HCT116 (cell line): ENCODE measurements at regions not wholly inside any gene's neighbourhood (a gene's known extent, or its start where the extent isn't known, plus 50 kb on each side); places are given as distances from the start of the nearest gene placed in this dataset.

ENCODE experiments used
- ATAC-seq: fragments of 200-7000 bp; cut with Tn5 transposase; 2 replicates; pipeline ENCODE4 v1.9.1; 2020; ENCODE audit warnings: mild to moderate bottlenecking, moderate library complexity
- BruUV-seq: library from RNA; stranded (reverse); fragments of 400-500 nt; replicated peaks from 2 replicates; lab custom pipeline; 2021; lab: Mats Ljungman, UMichigan
- CTCF ChIA-PET: fragments of 300-600 bp; sonication (Branson Sonifier 250); formaldehyde crosslinking; loops from one replicate; lab custom pipeline; 2021; ENCODE audit warnings: antibody characterized with exemption; lab: Charles Lee
- POLR2A ChIA-PET: fragments of 300-600, 350-600 bp; sonication (Branson Sonifier 250); formaldehyde crosslinking; loops from one replicate; lab custom pipeline; 2021; ENCODE audit warnings: antibody characterized with exemption; lab: Charles Lee
- RAD21 ChIA-PET, 2 experiments: fragments of 300-600 bp; sonication (Branson Sonifier 250); formaldehyde crosslinking; loops; one replicate each; lab custom pipeline; 2023; ENCODE audit warnings: low total read pairs in 2 of 2; ENCODE audit not compliant: uncharacterized antibody in 2 of 2, unreplicated experiment in 2 of 2, low non-redundant PET in 1 of 2; lab: Charles Lee
- DNase-seq: peaks from one replicate; pipeline ENCODE4 v3.0.0-alpha.2; 2010; ENCODE audit warnings: low read depth, low spot score
- H2AFZ ChIP-seq: fragments of 200-600 bp; shearing (Covaris generic), sonication (generic); 2 replicates; pipeline ENCODE4 v1.6.1; 2017; ENCODE audit warnings: low read depth, mixed run types, mixed read lengths, antibody characterized with exemption, low read length; ENCODE audit not compliant: poor library complexity, severe bottlenecking
- H3K27ac ChIP-seq: 2 replicates; pipeline ENCODE4 v1.5.1; 2012; ENCODE audit warnings: low read depth, low read length
- H3K27me3 ChIP-seq: fragments of 200-600 bp; sonication (generic); 2 replicates; pipeline ENCODE4 v1.6.1; 2016; ENCODE audit warnings: mixed run types, low read length, mixed read lengths; ENCODE audit not compliant: insufficient read depth
- H3K36me3 ChIP-seq, 2 experiments: fragments of 200-500 bp in 1 of 2; fragments of 200-600 bp in 1 of 2; sonication (Bioruptor generic) in 1 of 2; sonication (generic) in 1 of 2; 2 replicates each; pipeline versions ENCODE4 v1.5.1 to v1.6.1; 2014 to 2016; ENCODE audit warnings: low read length in 2 of 2, inconsistent platforms in 1 of 2, mixed read lengths in 1 of 2, mixed run types in 1 of 2; ENCODE audit not compliant: insufficient read depth in 2 of 2, control insufficient read depth in 1 of 2
- H3K4me1 ChIP-seq, 2 experiments: fragments of 200-600 bp in 1 of 2; sonication (generic) in 1 of 2; 2 replicates each; pipeline versions ENCODE4 v1.5.1 to v1.6.1; 2012 to 2017; ENCODE audit warnings: low read length in 2 of 2, inconsistent platforms in 1 of 2, mild to moderate bottlenecking in 1 of 2, mixed read lengths in 1 of 2, mixed run types in 1 of 2, moderate library complexity in 1 of 2; ENCODE audit not compliant: insufficient read depth in 2 of 2, control insufficient read depth in 1 of 2
- H3K4me2 ChIP-seq: fragments of 200-600 bp; sonication (generic); 2 replicates; pipeline ENCODE4 v1.6.1; 2017; ENCODE audit warnings: mixed run types, low read length, mixed read lengths
- H3K4me3 ChIP-seq, 2 experiments: fragments of 200-600 bp in 1 of 2; sonication (generic) in 1 of 2; replicated peaks in 1 of 2; 2 replicates each; pipeline ENCODE4 v1.5.1; 2011 to 2016; ENCODE audit warnings: low read length in 2 of 2, control low read depth in 1 of 2, low read depth in 1 of 2, mild to moderate bottlenecking in 1 of 2, mixed read lengths in 1 of 2, mixed run types in 1 of 2
- H3K79me2 ChIP-seq: fragments of 200-600 bp; sonication (generic); 2 replicates; pipeline ENCODE4 v1.6.1; 2017; ENCODE audit warnings: mild to moderate bottlenecking, mixed run types, low read length, moderate library complexity, mixed read lengths; ENCODE audit not compliant: insufficient read depth
- H3K9ac ChIP-seq: fragments of 200-600 bp; sonication (generic); 2 replicates; pipeline ENCODE4 v1.6.1; 2016; ENCODE audit warnings: low read length, mixed read lengths
- H3K9me2 ChIP-seq: fragments of 200-600 bp; sonication (generic), shearing (Covaris generic); 2 replicates; pipeline ENCODE4 v1.6.1; 2017; ENCODE audit warnings: mixed run types, mild to moderate bottlenecking, moderate library complexity; ENCODE audit not compliant: insufficient read depth
- H3K9me3 ChIP-seq, 2 experiments: fragments of 200-500 bp in 1 of 2; fragments of 200-600 bp in 1 of 2; sonication (Bioruptor generic) in 1 of 2; sonication (generic) in 1 of 2; 2 replicates each; pipeline ENCODE4 v1.6.1; 2014 to 2017; ENCODE audit warnings: low read length in 2 of 2, mixed read lengths in 2 of 2, inconsistent platforms in 1 of 2, low read depth in 1 of 2, mild to moderate bottlenecking in 1 of 2, mixed run types in 1 of 2, moderate library complexity in 1 of 2; ENCODE audit not compliant: control insufficient read depth in 1 of 2, insufficient read depth in 1 of 2
- H4K20me1 ChIP-seq: fragments of 200-600 bp; sonication (generic), shearing (Covaris generic); 2 replicates; pipeline ENCODE4 v1.6.1; 2017; ENCODE audit warnings: mixed run types, mild to moderate bottlenecking, moderate library complexity; ENCODE audit not compliant: insufficient read depth
- CBX3 ChIP-seq: IDR thresholded peaks from 2 replicates; pipeline ENCODE4 v1.6.1; 2012; ENCODE audit warnings: low read depth
- CEBPB ChIP-seq: IDR thresholded peaks from 2 replicates; pipeline ENCODE4 v1.6.1; 2012; ENCODE audit warnings: low read depth
- CTCF ChIP-seq, 3 experiments: fragments of 200-600 bp in 1 of 3; sonication (generic) in 1 of 3; IDR thresholded peaks in 2 of 3; conservative IDR thresholded peaks in 1 of 3; 2 replicates each; pipeline ENCODE4 v1.5.1; 2012 to 2017; ENCODE audit warnings: low read depth in 2 of 3, low read length in 2 of 3, antibody characterized with exemption in 1 of 3, borderline replicate concordance in 1 of 3, control low read depth in 1 of 3, mild to moderate bottlenecking in 1 of 3, mixed read lengths in 1 of 3, mixed run types in 1 of 3, moderate library complexity in 1 of 3; ENCODE audit not compliant: insufficient read depth in 1 of 3
- EGR1 ChIP-seq: IDR thresholded peaks from 2 replicates; pipeline ENCODE4 v1.6.1; 2012; ENCODE audit warnings: low read depth
- ELF1 ChIP-seq: IDR thresholded peaks from 2 replicates; pipeline ENCODE4 v1.6.1; 2012; ENCODE audit warnings: low read depth, borderline replicate concordance
- JUND ChIP-seq: IDR thresholded peaks from 2 replicates; pipeline ENCODE4 v1.6.1; 2012
- POLR2A ChIP-seq: IDR thresholded peaks from 2 replicates; pipeline ENCODE4 v1.7.0; 2011; ENCODE audit warnings: borderline replicate concordance; ENCODE audit not compliant: insufficient read depth, insufficient read length; ENCODE audit errors: extremely low read depth
- POLR2AphosphoS5 ChIP-seq: IDR thresholded peaks from 2 replicates; pipeline ENCODE4 v1.6.1; 2011; ENCODE audit warnings: mild to moderate bottlenecking, low read depth, low read length, moderate library complexity
- RAD21 ChIP-seq: IDR thresholded peaks from 2 replicates; pipeline ENCODE4 v1.6.1; 2012; ENCODE audit warnings: low read depth, mild to moderate bottlenecking
- SIN3A ChIP-seq: IDR thresholded peaks from 2 replicates; pipeline ENCODE4 v1.6.1; 2012; ENCODE audit warnings: low read depth
- SP1 ChIP-seq: IDR thresholded peaks from 2 replicates; pipeline ENCODE4 v1.6.1; 2012; ENCODE audit warnings: low read depth
- ZNF274 ChIP-seq: fragments of 200-500 bp; sonication (Bioruptor generic); IDR thresholded peaks from 2 replicates; pipeline ENCODE4 v1.6.1; 2014; ENCODE audit warnings: mild to moderate bottlenecking, low read depth, low read length, inconsistent platforms
- intact Hi-C: fragments of 100-400 bp; cut with micrococcal nuclease; formaldehyde crosslinking; loops from 2 replicates; pipeline ENCODE4 v1.10.0; 2022

- TF ChIP-seq RAD21 = no peak
These were observed 257.0 kb upstream of the USP24 start (continued) for GRCh38 chr1:55472115-55472514.

- Histone ChIP-seq H3K27ac (no peak overlapping the region), H3K4me1 (peaks cover 11 to 25% of the 10 kb centered on the region in 2 experiments; a peak in 3 of 4 replicates), H3K27me3 (no peaks in the 10 kb centered on the region), H3K79me2 (no peaks in the 10 kb centered on the region), H2AFZ (no peak overlapping the region), H3K36me3 (no peaks in the 10 kb centered on the region), H3K9me2 (no peaks in the 10 kb centered on the region), H4K20me1 (no peaks in the 10 kb centered on the region), H3K9ac (no peak overlapping the region), H3K9me3 (no peaks in the 10 kb centered on the region), H3K4me2 (no peak overlapping the region), H3K4me3 (no peak overlapping the region)
- BruUV-seq = no TSS peak
- ChIA-PET POLR2A (no interaction called here), CTCF (no interaction called here), RAD21 (no interaction called here)
- DNase-seq (no peak), ATAC-seq (no peak)
- TF ChIP-seq CBX3 = no peak
- no peak for TF ChIP-seq SP1
- no peak for TF ChIP-seq EGR1
- TF ChIP-seq CTCF (IDR thresholded peaks at IDR 0.05 in 2 of 3, conservative IDR thresholded peaks at IDR 0.05 in 1 of 3; ENCODE audit: borderline replicate concordance in 1 of 3, insufficient read depth in 1 of 3, low read depth in 2 of 3, low read length in 2 of 3) = no peak
- no peak for TF ChIP-seq ELF1
- TF ChIP-seq CEBPB = no peak
- TF ChIP-seq ZNF274 = no peak
- TF ChIP-seq POLR2A = no peak
- no peak for TF ChIP-seq JUND
- no peak for TF ChIP-seq SIN3A
- no peak for TF ChIP-seq POLR2AphosphoS5
- intact Hi-C loops = no loop called here
These were observed 253.1 kb upstream of the USP24 start for GRCh38 chr1:55468142-55468795.
